Natural killer cell treated with Interleukin-12 subunit alpha and Interleukin-12 subunit beta and Interleukin-15 and Interleukin-18, amount 100 ng/mL, for 72 hours (primary cell): ENCODE measurements at regions not wholly inside any gene's neighbourhood (a gene's known extent, or its start where the extent isn't known, plus 50 kb on each side); places are given as distances from the start of the nearest gene placed in this dataset.
"Not testable (repeated sequence)": the region's sequence is repeated elsewhere in the genome, so short reads cannot be mapped to it uniquely, and the experiment has no call there.

Source experiments
- ATAC-seq, 2 donors: fragments of 150-1000 bp; cut with Tn5 transposase in 1 of 2; sonication (Bioruptor Pico), chemical (Tn5 transposase) in 1 of 2; 2 replicates each; pipeline ENCODE4 v1.10.0; 2021
- DNase-seq: peaks from one replicate; pipeline ENCODE4 v3.0.0; 2022; ENCODE audit warnings: low spot score
- H3K27ac Mint-ChIP-seq, 2 donors: 1 replicate in 1 of 2; 2 replicates in 1 of 2; pipeline ENCODE4 v1.8.0; 2022; ENCODE audit warnings: mixed read lengths in 2 of 2, mild to moderate bottlenecking in 1 of 2, moderate library complexity in 1 of 2
- H3K27me3 Mint-ChIP-seq, 2 donors: 1 replicate in 1 of 2; 2 replicates in 1 of 2; pipeline ENCODE4 v1.8.0; 2022; ENCODE audit warnings: mixed read lengths in 2 of 2
- H3K36me3 Mint-ChIP-seq: one replicate; pipeline ENCODE4 v1.8.0; 2022; ENCODE audit warnings: mixed read lengths
- H3K4me1 Mint-ChIP-seq, 2 donors: 1 replicate in 1 of 2; 2 replicates in 1 of 2; pipeline ENCODE4 v1.8.0; 2022; ENCODE audit warnings: low read depth in 2 of 2, mixed read lengths in 2 of 2, mild to moderate bottlenecking in 1 of 2
- H3K4me3 Mint-ChIP-seq: one replicate; pipeline ENCODE4 v1.8.0; 2022; ENCODE audit warnings: mixed read lengths
- H3K9me3 Mint-ChIP-seq: 2 replicates; pipeline ENCODE4 v1.8.0; 2022; ENCODE audit warnings: mixed read lengths

GRCh38 chr1:213357403-213357802 lies 306.4 kb downstream of the RPS6KC1 start:
- H3K4me1 Mint-ChIP-seq, result no peaks in the 10 kb centered on the region
- no peak overlapping the region for H3K4me3 Mint-ChIP-seq
- peaks cover 13% of the 10 kb centered on the region in 2 donors for H3K27me3 Mint-ChIP-seq
- H3K9me3 Mint-ChIP-seq, result no peaks in the 10 kb centered on the region
- no peaks in the 10 kb centered on the region for H3K36me3 Mint-ChIP-seq
- DNase-seq (no peak), ATAC-seq (peak in 1 of 2 donors; percentile 61)
- no peak overlapping the region for H3K27ac Mint-ChIP-seq

DNA sequence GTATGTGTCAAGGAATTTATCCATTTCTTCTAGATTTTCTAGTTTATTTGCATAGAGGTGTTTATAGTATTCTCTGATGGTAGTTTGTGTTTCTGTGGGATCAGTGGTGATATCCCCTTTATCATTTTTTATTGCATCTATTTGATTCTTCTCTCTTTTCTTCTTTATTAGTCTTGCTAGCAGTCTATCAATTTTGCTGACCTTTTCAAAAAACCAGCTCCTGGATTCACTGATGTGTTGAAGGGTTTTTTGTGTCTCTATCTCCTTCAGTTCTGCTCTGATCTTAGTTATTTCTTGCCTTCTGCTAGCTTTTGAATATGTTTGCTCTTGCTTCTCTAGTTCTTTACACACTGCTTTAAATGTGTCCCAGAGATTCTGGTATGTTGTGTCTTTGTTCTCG lies 307.3 kb downstream of the RPS6KC1 start:
- not testable (repeated sequence) for H3K4me3 Mint-ChIP-seq, H3K4me1 Mint-ChIP-seq, DNase-seq, ATAC-seq, H3K36me3 Mint-ChIP-seq, H3K27ac Mint-ChIP-seq, H3K9me3 Mint-ChIP-seq
- peaks cover 13 to 20% of the 10 kb centered on the region in 2 donors for H3K27me3 Mint-ChIP-seq

DNA sequence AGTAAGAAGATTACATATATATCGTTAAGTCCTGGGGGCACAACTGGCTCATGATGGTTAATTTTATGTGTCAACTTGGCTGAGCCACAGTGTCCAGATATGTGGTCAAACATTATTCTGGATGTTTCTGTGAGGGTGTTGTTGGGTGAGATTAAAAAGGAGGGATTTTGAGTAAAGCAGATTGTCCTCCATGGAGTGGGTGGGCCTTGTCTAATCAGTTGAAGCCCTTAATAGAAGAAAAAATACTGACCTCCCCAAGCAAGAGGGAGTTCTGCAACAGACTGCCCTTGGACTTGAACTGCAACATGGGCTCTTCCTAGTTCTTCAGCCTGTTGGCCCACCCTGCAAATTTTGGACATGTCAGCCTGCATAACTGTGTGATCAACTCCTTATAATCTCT lies 311.6 kb downstream of the RPS6KC1 start:
- peaks cover 10 to 20% of the 10 kb centered on the region in 2 donors for H3K27me3 Mint-ChIP-seq
- DNase-seq, result no peak
- no peak overlapping the region for H3K27ac Mint-ChIP-seq
- no peaks in the 10 kb centered on the region for H3K4me1 Mint-ChIP-seq
- peaks cover 4% of the 10 kb centered on the region for H3K9me3 Mint-ChIP-seq
- no peaks in the 10 kb centered on the region for H3K36me3 Mint-ChIP-seq
- H3K4me3 Mint-ChIP-seq, result no peak overlapping the region
- ATAC-seq, result no peak

- Mint-ChIP-seq H3K9me3 (peaks cover 4% of the 10 kb centered on the region), H3K36me3 (no peaks in the 10 kb centered on the region)
These were observed 315.2 kb downstream of the RPS6KC1 start for GRCh38 chr1:213366141-213366831.

GRCh38 chr1:213369465-213369864 lies 318.4 kb downstream of the RPS6KC1 start:
- H3K4me3 Mint-ChIP-seq, result no peak overlapping the region
- H3K27me3 Mint-ChIP-seq, result peaks cover 5% of the 10 kb centered on the region in 2 donors
- no peaks in the 10 kb centered on the region for H3K36me3 Mint-ChIP-seq
- H3K9me3 Mint-ChIP-seq, result no peaks in the 10 kb centered on the region
- H3K27ac Mint-ChIP-seq, result no peak overlapping the region
- DNase-seq (no peak), ATAC-seq (no peak)
- H3K4me1 Mint-ChIP-seq, result peaks cover 3 to 4% of the 10 kb centered on the region in 2 donors

More at GRCh38 chr1:213366141-213366831, 315.2 kb downstream of the RPS6KC1 start:
- Mint-ChIP-seq H3K27me3 (peaks cover 5 to 13% of the 10 kb centered on the region in 2 donors), H3K27ac (no peak overlapping the region), H3K4me1 (no peaks in the 10 kb centered on the region), H3K4me3 (no peak overlapping the region)
- no peak for DNase-seq
- no peak for ATAC-seq

DNA sequence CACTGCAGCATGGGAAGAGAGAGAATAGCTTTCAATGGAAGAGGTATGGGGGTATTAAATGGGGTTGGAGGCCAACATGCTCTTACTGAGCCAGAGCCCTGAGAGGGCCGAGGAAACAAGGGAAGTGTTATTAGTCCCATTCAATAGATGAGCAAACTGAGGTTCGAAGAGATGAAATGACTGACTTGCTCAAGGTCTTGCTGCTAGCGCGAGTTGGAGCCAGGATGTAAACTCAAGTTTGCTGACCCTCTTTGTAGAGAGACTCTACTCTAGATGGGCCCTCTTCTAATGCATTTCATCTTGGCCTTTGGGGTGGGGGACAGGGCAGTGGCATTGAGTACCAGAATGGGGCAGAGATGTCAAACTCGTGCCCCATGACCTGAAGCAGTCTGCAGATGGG lies 319.5 kb downstream of the RPS6KC1 start:
- H3K27ac Mint-ChIP-seq, result no peak overlapping the region
- peaks cover 3 to 7% of the 10 kb centered on the region in 2 donors for H3K27me3 Mint-ChIP-seq
- no peaks in the 10 kb centered on the region for H3K36me3 Mint-ChIP-seq
- no peak overlapping the region for H3K4me3 Mint-ChIP-seq
- H3K9me3 Mint-ChIP-seq, result no peaks in the 10 kb centered on the region
- DNase-seq (no peak), ATAC-seq (no peak)
- H3K4me1 Mint-ChIP-seq, result peaks cover 3 to 5% of the 10 kb centered on the region in 2 donors

DNA sequence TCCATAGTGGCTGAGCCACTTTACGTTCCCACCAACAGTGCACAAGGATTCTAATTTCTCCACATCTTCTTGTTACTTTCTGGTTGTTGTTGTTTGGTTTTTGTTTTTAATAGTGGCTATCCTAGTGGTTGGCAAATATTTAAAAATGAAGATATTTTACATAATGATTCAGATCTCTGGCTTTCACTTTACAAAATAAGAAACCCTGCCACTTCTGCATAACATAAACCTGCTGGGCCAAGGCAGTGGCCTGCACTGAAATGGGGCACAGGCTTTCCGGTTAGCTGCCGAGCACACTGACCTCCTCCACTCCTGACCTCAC lies 320.4 kb downstream of the RPS6KC1 start:
- ATAC-seq, result no peak
- H3K4me3 Mint-ChIP-seq, result no peak overlapping the region
- H3K27ac Mint-ChIP-seq, result no peak overlapping the region

GRCh38 chr1:213371847-213372619 lies 321.0 kb downstream of the RPS6KC1 start:
- DNase-seq, result no peak
- Mint-ChIP-seq H3K27ac (no peak overlapping the region), H3K4me3 (no peak overlapping the region), H3K36me3 (no peaks in the 10 kb centered on the region), H3K27me3 (peaks cover 6 to 14% of the 10 kb centered on the region in 2 donors), H3K4me1 (peaks cover 3 to 5% of the 10 kb centered on the region in 2 donors), H3K9me3 (no peaks in the 10 kb centered on the region)
- no peak for ATAC-seq

More for the DNA sequence above, 320.4 kb downstream of the RPS6KC1 start:
- Mint-ChIP-seq H3K36me3 (no peaks in the 10 kb centered on the region), H3K4me1 (peaks cover 3 to 5% of the 10 kb centered on the region in 2 donors), H3K27me3 (peaks cover 6 to 9% of the 10 kb centered on the region in 2 donors), H3K9me3 (no peaks in the 10 kb centered on the region)
- no peak for DNase-seq

GRCh38 chr1:213374369-213374768 lies 323.3 kb downstream of the RPS6KC1 start:
- H3K36me3 Mint-ChIP-seq, result no peaks in the 10 kb centered on the region
- no peak overlapping the region for H3K4me3 Mint-ChIP-seq
- DNase-seq, result no peak
- no peaks in the 10 kb centered on the region for H3K9me3 Mint-ChIP-seq
- peaks cover 6 to 14% of the 10 kb centered on the region in 2 donors for H3K27me3 Mint-ChIP-seq
- peaks cover 3 to 5% of the 10 kb centered on the region in 2 donors for H3K4me1 Mint-ChIP-seq
- no peak overlapping the region for H3K27ac Mint-ChIP-seq
- ATAC-seq, result no peak

- Mint-ChIP-seq H3K9me3 (no peaks in the 10 kb centered on the region), H3K4me1 (peaks cover 3 to 5% of the 10 kb centered on the region in 2 donors), H3K27ac (no peak overlapping the region), H3K27me3 (peaks cover 6 to 14% of the 10 kb centered on the region in 2 donors), H3K4me3 (no peak overlapping the region), H3K36me3 (no peaks in the 10 kb centered on the region)
- DNase-seq (no peak), ATAC-seq (no peak)
These were observed 324.0 kb downstream of the RPS6KC1 start for GRCh38 chr1:213375002-213375401.

DNA sequence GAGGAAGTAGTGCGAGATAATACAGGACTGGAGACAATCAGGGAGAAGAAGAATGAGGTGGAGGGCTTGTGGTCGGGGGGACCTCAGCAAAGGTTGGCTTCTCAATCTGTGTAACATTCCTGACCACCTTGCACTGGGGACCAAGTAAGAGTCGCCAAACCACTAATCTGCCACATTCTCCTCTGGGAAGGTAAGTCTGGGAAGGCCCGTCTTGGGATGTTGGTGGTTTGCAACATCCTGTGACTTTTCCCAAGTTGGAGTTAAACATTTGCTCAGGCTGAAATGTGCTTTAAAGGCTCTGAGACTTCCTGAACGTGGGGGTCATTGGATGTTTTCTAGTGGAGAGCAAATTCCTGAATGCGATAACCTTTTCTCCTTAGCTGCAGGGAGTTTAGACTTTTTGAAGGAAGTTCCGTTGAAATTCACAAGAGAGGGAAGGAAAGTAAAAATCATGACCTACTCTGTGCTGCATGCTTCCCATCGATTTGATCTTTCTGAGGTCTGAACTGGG lies 325.9 kb downstream of the RPS6KC1 start:
- no peak overlapping the region for H3K4me3 Mint-ChIP-seq
- H3K9me3 Mint-ChIP-seq, result no peaks in the 10 kb centered on the region
- no peak overlapping the region for H3K27ac Mint-ChIP-seq
- H3K27me3 Mint-ChIP-seq, result peaks cover 6 to 14% of the 10 kb centered on the region in 2 donors
- no peaks in the 10 kb centered on the region for H3K36me3 Mint-ChIP-seq
- DNase-seq (no peak), ATAC-seq (no peak)
- peaks cover 3 to 5% of the 10 kb centered on the region in 2 donors for H3K4me1 Mint-ChIP-seq

- Mint-ChIP-seq H3K4me1 (no peaks in the 10 kb centered on the region), H3K4me3 (no peak overlapping the region), H3K27ac (no peak overlapping the region), H3K9me3 (no peaks in the 10 kb centered on the region), H3K36me3 (no peaks in the 10 kb centered on the region), H3K27me3 (peaks cover 6 to 7% of the 10 kb centered on the region in 2 donors)
- DNase-seq (no peak), ATAC-seq (no peak)
These were observed 329.8 kb downstream of the RPS6KC1 start for GRCh38 chr1:213380865-213381264.

DNA sequence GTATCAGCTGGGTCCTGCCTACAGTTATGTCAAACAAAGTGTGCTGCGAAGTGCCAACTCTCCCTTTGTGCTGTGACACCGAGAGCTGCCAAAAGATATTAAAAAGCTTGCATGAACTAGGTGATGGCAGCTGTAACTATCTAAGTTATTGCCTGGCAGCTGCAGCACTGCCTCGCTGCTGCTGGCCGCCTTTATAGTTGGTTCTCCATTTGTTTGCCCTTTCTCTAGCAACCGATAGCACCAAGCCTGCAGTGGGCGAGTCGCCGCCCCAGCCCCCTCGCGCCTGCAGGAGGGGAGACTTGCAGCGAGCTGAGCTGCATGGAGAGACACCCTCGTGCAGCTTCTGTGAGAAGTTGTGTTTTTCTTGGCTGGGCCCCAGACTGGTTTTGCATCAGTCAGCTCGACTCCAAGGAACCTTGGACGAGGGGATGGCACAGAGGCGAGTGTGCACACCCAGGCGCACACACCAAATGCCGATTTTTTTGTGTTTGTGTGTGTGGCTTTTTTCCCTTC lies 330.6 kb downstream of the RPS6KC1 start:
- Mint-ChIP-seq H3K27me3 (peaks cover 4 to 5% of the 10 kb centered on the region in 2 donors), H3K4me1 (no peaks in the 10 kb centered on the region), H3K36me3 (no peaks in the 10 kb centered on the region), H3K9me3 (no peaks in the 10 kb centered on the region), H3K27ac (no peak overlapping the region), H3K4me3 (no peak overlapping the region)
- DNase-seq (no peak), ATAC-seq (no peak)

GRCh38 chr1:213383465-213383864 lies 332.4 kb downstream of the RPS6KC1 start:
- Mint-ChIP-seq H3K27me3 (peaks cover 0 to 5% of the 10 kb centered on the region in 2 donors), H3K27ac (no peak overlapping the region), H3K4me3 (no peak overlapping the region), H3K4me1 (no peaks in the 10 kb centered on the region), H3K9me3 (no peaks in the 10 kb centered on the region), H3K36me3 (no peaks in the 10 kb centered on the region)
- ATAC-seq, result no peak
- DNase-seq, result no peak
